Amygdala (tissue), 56 donors: ENCODE measurements at regions not wholly inside any gene's neighbourhood (a gene's known extent, or its start where the extent isn't known, plus 50 kb on each side); places are given as distances from the start of the nearest gene placed in this dataset.

Experiments
- DNase-seq, 56 donors: peaks; one replicate each; lab custom pipeline; 2025; lab: John Stamatoyannopoulos, UW

DNA sequence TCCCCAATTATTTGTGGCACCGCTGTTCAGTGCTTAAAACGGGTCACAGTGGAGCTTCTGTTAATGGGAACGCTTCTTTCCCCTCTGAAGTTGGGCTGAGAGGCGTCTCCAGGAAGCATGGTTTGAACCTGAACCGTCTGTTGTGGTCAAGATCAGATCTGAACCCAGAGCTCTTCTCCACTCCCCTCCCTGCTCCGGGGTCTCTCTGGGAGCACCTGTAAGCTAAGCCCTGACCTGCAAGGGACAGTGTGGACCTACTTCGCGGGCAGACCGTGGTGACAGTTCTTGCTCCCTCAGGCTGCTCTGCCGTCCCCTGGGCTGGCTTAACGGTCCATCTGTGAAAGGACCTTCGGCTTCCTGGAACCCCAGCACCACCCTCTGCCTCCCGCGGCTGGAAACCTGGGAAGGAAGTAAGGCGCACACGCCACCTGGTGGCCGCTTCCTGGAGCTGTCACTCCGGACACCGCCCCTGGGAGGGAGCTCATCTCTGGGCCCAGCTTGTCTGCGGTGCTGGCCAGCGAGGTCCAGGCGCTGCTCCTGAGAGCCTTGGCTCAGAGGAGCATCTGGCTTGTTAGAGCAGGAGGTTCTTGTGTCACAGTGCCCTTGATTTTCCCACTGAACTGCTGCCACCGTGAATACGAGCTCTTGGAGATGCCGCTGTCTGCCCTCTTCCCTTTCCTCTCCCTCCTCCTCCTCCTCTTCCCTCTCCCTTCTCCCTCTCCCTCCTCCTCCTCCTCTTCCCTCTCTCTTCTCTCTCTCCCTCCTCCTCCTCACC is 518.5 kb upstream of the EEF2KMT start:
- DNase-seq: peak in 48 of 56 donors; percentile 1 to 69 (median 30)

GRCh38 chr16:5607169-5607568 is 509.6 kb upstream of the EEF2KMT start:
- no peak for DNase-seq

DNA sequence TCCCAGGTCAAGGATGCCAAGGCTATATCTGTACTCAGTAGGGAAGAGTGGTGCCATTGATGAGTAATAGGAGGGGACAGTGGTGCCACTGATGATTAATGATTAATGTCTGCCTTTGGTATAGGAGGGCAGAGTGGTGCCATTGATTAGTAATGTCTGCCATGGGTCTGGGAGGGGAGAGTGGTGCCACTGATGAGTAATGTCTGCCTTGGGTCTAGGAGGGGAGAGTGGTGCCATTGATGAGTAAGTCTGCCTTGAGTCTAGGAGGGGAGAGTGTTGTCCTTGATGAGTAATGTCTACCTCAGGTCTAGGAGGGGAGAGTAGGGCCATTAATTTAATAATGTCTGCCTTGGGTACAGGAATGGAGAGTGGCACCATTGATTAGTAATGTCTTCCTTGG is 507.8 kb upstream of the EEF2KMT start:
- no peak for DNase-seq

DNA sequence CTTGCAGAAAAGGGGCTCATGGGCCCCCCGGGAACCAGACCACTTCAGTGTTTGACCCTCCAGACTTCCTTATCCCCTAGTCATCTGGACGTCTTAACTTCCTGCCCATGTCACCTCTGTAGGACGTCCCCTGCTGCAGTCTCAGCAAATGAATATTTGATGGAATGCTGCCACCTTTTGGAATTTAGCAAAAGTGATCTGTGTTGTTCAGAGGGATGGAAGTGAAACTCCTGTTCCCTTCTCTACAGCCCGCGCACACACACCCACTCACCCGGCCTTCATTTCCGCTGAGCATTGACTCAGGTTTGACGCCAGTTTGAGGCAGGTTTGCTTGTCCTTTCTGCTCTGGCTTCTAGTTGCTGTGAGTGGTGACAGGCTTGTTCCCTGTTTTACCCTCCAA is 507.2 kb upstream of the EEF2KMT start:
- peak in 12 of 56 donors; percentile 1 to 21 (median 8) for DNase-seq

DNA sequence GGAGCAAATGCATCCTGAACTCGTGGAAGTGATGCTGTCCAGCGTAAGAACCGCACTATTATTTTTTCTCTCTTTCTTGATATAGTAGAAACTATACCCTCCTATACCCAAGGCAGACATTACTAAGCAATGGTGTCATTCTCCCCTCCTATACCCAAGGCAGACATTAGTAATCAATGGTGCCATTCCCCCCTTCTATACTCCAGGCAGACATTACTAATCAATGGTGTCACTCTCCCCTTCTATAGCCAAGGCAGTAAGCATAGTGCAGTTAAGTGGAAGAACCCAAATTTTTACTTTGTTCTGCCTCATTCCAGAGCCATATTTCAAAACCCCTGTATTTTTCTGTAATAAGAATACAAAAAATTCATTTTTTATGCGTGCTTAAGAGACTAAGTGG is 506.2 kb upstream of the EEF2KMT start:
- no peak for DNase-seq

DNA sequence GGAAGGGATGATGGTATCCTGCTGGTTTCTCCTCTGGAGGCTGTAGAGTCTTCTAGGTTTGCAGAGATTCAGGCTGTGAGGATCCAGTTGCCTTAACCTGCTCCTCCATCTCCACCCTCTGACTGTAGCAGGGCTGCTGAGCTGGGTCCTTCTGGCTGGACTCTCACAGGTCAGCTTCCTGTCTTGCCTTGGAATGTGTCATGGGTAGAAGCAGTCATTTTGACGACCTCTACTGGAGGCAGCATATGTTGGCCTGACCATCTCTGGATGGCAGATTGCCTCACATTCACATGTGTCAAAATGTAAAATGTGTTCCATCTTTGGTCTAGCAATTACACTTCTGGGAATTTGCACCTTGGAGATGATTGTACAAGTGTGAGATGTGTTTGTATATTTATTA is 504.4 kb upstream of the EEF2KMT start:
- no peak for DNase-seq

DNA sequence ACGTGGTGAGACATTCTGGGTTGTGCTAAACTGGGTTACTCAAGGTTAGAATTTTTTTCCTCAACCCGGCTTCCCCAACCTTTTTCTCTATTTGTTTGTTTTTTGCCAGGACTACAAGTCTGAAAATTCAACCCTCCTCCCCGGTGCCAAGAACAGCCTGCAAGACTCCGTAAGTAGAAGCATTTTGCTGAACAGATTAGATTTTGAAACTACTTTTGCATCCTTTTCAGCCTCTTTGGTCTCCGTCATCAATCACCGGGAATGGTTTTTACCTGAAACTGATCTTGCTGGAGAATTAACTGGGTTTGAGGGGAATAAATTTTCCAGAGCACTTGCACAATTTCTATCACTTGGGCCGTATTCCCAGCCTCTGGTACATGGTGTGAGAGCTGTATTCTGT is 501.2 kb upstream of the EEF2KMT start:
- peak in 1 of 56 donors; percentile 12 for DNase-seq

- DNase-seq: no peak
These were observed 498.3 kb upstream of the EEF2KMT start for GRCh38 chr16:5595849-5596248.

- DNase-seq: no peak
These were observed 492.8 kb upstream of the EEF2KMT start for GRCh38 chr16:5590416-5590815.

GRCh38 chr16:5589812-5590373 is 492.3 kb upstream of the EEF2KMT start:
- no peak for DNase-seq

DNA sequence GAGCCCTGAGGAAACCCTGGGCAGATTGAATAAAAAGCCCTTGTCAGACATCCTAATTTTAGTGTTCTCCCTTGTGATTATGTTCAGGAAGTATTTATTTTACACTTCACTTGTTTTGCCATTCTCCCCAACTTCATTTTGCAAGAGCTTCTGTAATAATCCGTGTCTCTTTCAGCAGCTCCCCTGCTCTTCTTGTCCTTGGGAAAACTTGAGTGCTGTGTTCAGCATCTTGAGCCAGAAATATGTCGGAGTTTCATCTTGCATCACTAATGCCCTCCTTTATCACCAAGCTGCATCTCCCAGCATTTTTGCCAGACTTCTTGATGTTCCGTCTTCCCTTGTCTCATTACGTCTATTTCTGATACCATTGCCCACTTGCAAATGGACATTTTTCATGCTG is 486.5 kb upstream of the EEF2KMT start:
- DNase-seq: no peak

DNA sequence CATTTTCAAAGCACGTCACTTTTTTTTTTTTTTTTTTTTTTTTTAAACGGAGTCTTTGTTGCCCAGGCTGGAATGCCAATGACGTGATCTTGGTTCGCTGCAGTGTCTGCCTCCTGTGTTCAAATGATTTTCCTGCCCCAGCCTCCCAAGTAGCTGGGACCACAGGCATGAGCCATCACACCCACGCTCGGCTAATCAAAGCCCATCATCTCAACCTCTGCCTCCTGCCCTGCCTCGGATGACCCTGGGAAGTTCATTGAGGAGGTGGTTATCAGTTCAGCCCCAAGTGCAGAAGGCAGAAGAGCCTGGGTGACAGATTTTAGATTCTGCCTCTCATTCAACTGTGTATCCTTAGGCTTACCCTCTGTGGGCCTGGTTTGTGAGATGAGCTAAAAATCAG is 484.9 kb upstream of the EEF2KMT start:
- DNase-seq: no peak

DNA sequence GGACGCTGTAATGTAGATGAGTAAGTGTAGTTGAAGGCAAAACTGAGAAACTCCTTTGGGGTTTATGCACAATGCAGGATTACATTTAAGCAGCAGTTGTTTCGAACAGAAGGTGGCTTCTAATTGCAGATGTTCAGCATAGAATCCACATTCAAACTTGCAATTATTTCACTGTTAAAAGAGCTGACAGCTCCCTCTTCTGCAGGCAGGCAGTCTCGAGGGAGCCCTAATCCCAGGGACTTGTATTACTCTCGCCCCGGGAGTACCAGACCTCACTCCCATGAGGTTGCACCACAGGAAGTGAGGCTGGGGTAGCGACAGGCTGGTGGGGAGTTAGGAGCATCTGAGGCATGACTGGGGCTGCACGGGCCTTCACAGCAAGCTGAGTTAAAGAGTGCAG is 484.3 kb upstream of the EEF2KMT start:
- no peak for DNase-seq

DNA sequence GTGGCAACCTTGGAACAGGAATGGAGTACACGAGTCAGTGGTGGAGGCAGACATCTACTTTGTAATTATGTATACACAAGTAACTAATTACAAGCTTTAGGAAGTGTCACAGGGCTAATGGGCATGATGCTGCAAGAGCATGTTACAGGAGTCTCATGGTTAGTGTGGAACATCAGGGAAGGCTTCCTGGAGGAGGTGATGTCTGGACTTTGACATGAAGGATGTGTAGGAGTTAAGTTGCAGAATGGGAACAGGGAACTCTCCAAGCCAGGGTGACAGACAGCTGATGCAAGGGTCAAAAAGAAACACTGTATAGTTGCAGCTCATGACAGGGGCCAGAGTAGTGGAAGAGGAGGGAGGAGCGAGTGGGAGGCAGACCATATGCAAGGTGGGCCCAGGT is 483.8 kb upstream of the EEF2KMT start:
- DNase-seq: no peak

DNA sequence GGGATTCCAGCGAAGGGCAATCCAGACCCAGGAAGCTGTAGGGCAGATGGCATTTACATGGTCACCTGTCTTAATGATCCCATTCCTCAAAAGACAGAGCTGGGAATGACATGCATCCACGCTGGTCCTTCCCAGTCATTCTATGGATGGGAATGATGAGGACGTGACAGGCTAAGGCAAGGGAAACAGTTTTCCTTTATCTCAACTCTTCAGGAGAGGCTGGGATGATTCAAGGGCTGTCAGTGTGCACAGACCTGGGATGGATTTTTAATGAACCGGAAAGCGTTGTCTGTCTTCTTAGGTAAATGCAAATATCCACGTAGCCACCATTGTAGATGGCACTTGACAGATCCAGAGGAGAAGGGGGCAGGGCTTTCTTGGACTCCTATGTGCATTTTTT is 483.2 kb upstream of the EEF2KMT start:
- DNase-seq: no peak

DNA sequence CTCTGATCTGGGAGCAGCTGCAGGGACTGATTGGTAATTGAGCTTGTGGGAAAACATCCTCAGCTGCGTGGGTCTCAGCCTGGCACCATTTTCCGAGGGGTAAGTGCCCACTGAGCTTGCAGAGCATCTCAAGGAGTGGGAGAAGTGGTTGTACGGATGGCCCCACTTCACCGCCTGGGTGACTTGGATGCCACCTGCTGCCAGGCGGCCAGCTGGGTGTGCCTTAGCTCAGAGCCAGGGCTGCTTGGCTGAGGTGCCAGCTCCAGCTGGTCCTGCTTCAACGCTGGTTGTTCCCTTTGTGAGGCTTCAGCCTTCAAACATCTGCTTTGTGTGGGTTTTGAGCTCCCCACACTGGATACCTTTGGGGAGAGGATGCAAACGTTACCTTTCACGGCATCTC is 482.7 kb upstream of the EEF2KMT start:
- DNase-seq: peak in 3 of 56 donors; percentile 0 to 28 (median 4)

GRCh38 chr16:5578980-5579379 is 481.4 kb upstream of the EEF2KMT start:
- DNase-seq: no peak

DNA sequence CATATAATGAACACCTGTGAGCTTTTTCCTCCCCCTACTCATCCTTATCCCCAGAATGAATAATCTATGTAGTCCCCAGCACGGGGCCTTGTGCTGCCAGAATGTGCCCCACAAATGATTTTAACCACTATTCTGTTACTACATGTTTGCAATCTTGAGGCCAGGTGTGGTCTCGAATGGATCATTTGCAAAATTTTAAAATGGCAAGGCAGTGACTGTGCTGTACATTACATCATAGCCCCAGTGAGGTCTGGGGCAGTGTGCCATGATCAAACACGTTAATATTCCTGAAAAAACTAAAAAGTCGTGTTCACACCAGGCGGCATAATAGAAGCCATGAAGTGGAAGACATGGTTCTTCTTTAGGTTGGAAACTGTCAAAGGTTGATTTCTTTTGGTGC is 479.9 kb upstream of the EEF2KMT start:
- no peak for DNase-seq

- DNase-seq: no peak
These were observed 478.2 kb upstream of the EEF2KMT start for GRCh38 chr16:5575646-5576245.

GRCh38 chr16:5575121-5575520 is 477.5 kb upstream of the EEF2KMT start:
- no peak for DNase-seq

DNA sequence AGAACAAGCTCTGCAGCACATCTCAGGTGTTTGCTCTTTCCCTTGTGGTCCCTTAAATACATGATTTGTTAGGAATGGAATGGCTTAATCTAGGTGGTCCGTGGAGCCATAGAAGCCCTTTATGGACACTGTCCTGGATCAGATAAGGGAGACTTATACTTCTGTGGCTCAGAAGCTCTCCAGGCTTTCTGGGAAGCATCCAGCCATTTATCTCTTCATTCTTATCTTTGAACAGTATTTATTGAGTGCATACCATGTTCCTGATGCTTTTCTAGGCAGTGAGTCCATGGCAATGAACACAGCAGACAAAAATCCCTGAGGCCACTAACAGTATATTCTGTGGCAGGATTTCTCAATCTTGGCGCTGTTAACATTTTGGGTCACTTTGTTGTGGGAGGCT is 474.5 kb upstream of the EEF2KMT start:
- DNase-seq: no peak

DNA sequence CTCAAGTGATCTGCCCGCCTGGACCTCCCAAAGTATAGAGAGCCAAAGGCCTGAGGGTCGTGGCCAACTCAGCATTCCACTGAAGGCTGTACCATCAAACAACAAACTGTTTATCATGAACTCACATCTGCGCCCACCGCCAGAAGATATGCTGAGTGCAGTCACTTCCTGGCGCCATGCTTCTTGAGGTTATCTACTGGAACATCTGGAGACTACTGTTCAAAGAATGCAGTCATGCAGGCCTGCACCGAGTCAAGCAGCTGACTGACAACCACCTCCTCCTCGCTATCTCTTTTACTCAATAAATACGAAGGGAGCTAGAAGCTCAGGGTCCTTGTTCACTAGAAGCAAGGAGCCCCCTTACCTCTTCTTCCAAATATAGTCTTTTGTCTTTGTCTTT is 473.9 kb upstream of the EEF2KMT start:
- no peak for DNase-seq
